Keratinocyte (primary cell): ENCODE measurements at regions not wholly inside any gene's neighbourhood (a gene's known extent, or its start where the extent isn't known, plus 50 kb on each side); places are given as distances from the start of the nearest gene placed in this dataset.

Experiments used
- DNase-seq: peaks from one replicate; pipeline ENCODE4 v3.0.0-alpha.2; 2011; ENCODE audit warnings: low read depth, missing footprints, low spot score
- FAIRE-seq: peaks from 2 replicates; lab custom pipeline; 2011; peaks lifted over from hg19 to GRCh38; lab: Jason Lieb, UNC
- H2AFZ ChIP-seq: 2 replicates; pipeline ENCODE4 v1.6.0; 2012; ENCODE audit warnings: low read length, control low read depth, inconsistent platforms; ENCODE audit not compliant: control insufficient read depth
- H3K27ac ChIP-seq: 2 replicates; pipeline ENCODE4 v1.5.1; 2011; ENCODE audit warnings: low read length; ENCODE audit not compliant: control insufficient read depth, insufficient read depth
- H3K27me3 ChIP-seq: 3 replicates; pipeline ENCODE4 v1.6.0; 2011; ENCODE audit warnings: low read length; ENCODE audit not compliant: control insufficient read depth, insufficient read depth; ENCODE audit errors: extremely low read depth
- H3K36me3 ChIP-seq, 2 experiments: 2 replicates in 1 of 2; 3 replicates in 1 of 2; pipeline ENCODE4 v1.5.1; 2011; ENCODE audit warnings: low read length in 2 of 2, mild to moderate bottlenecking in 1 of 2; ENCODE audit not compliant: control insufficient read depth in 2 of 2, insufficient read depth in 2 of 2; ENCODE audit errors: extremely low read depth in 1 of 2
- H3K4me1 ChIP-seq: 3 replicates; pipeline ENCODE4 v1.5.1; 2011; ENCODE audit warnings: low read length; ENCODE audit not compliant: control insufficient read depth, insufficient read depth; ENCODE audit errors: extremely low read depth
- H3K4me2 ChIP-seq: 3 replicates; pipeline ENCODE4 v1.6.0; 2011; ENCODE audit warnings: low read depth, low read length; ENCODE audit not compliant: control insufficient read depth, insufficient read depth; ENCODE audit errors: extremely low read depth
- H3K4me3 ChIP-seq, 3 experiments: fragments of 200-600 bp in 1 of 3; sonication (generic) in 1 of 3; 2 replicates in 2 of 3; 3 replicates in 1 of 3; pipeline ENCODE4 v1.5.1; 2011 to 2016; ENCODE audit warnings: low read length in 3 of 3, mild to moderate bottlenecking in 3 of 3, control low read depth in 2 of 3, inconsistent platforms in 1 of 3, low read depth in 1 of 3, mixed read lengths in 1 of 3, mixed run types in 1 of 3, moderate library complexity in 1 of 3; ENCODE audit not compliant: control insufficient read depth in 2 of 3, insufficient read depth in 2 of 3; ENCODE audit errors: extremely low read depth in 1 of 3
- H3K79me2 ChIP-seq: 2 replicates; pipeline ENCODE4 v1.6.0; 2012; ENCODE audit warnings: low read length; ENCODE audit not compliant: control insufficient read depth, insufficient read depth
- H3K9ac ChIP-seq: 3 replicates; pipeline ENCODE4 v1.6.0; 2011; ENCODE audit warnings: low read length; ENCODE audit not compliant: control insufficient read depth, insufficient read depth; ENCODE audit errors: extremely low read depth
- H3K9me1 ChIP-seq: 3 replicates; pipeline ENCODE4 v1.6.0; 2011; ENCODE audit warnings: low read length; ENCODE audit not compliant: control insufficient read depth, insufficient read depth; ENCODE audit errors: extremely low read depth
- H3K9me3 ChIP-seq: 2 replicates; pipeline ENCODE4 v1.5.1; 2012; ENCODE audit warnings: low read depth, low read length; ENCODE audit not compliant: control insufficient read depth
- H4K20me1 ChIP-seq: 3 replicates; pipeline ENCODE4 v1.6.0; 2011; ENCODE audit warnings: low read length; ENCODE audit not compliant: control insufficient read depth, insufficient read depth; ENCODE audit errors: extremely low read depth
- CTCF ChIP-seq, 3 experiments: IDR thresholded peaks in 1 of 3; conservative IDR thresholded peaks in 1 of 3; optimal IDR thresholded peaks in 1 of 3; 2 replicates in 2 of 3; 3 replicates in 1 of 3; pipeline versions ENCODE3 to v1.5.1; 2011; ENCODE audit warnings: low read length in 3 of 3, mild to moderate bottlenecking in 3 of 3, moderate library complexity in 2 of 3, control low read depth in 1 of 3, inconsistent platforms in 1 of 3; ENCODE audit not compliant: insufficient read depth in 2 of 3; ENCODE audit errors: extremely low read depth in 1 of 3
- EZH2 ChIP-seq: IDR thresholded peaks from one replicate; pipeline ENCODE4 v1.6.1; 2012; ENCODE audit warnings: inconsistent platforms, mild to moderate bottlenecking, low read length, moderate library complexity
- dilution Hi-C: fragments of 300-500 bp; cut with MboI; formaldehyde crosslinking; loops from one replicate; pipeline ENCODE4 v1.7.0; 2020; ENCODE audit warnings: low sequenced_read_pairs; ENCODE audit not compliant: extremely low pct_ligation_motif_present

- Histone ChIP-seq H4K20me1 (no peaks in the 10 kb centered on the region), H2AFZ (no peak overlapping the region), H3K36me3 (no peaks in the 10 kb centered on the region), H3K9me3 (peaks cover 13% of the 10 kb centered on the region), H3K27me3 (no peaks in the 10 kb centered on the region), H3K27ac (no peak overlapping the region), H3K4me3 (no peak overlapping the region), H3K9ac (no peak overlapping the region), H3K9me1 (no peaks in the 10 kb centered on the region), H3K4me1 (no peaks in the 10 kb centered on the region), H3K4me2 (no peak overlapping the region), H3K79me2 (no peaks in the 10 kb centered on the region)
- dilution Hi-C loops, result no loop called here
- TF ChIP-seq CTCF (optimal IDR thresholded peaks at IDR 0.05 in 1 of 3, IDR thresholded peaks at IDR 0.05 in 1 of 3, conservative IDR thresholded peaks at IDR 0.05 in 1 of 3; ENCODE audit: extremely low read depth in 1 of 3, insufficient read depth in 2 of 3, low read length in 3 of 3) (no peak), EZH2 (no peak)
- DNase-seq, result no peak
- FAIRE-seq, result no peak
These were observed 285.0 kb downstream of the ASMT start for GRCh38 chrX:1899841-1900240.

- H3K4me3 ChIP-seq, result no peak overlapping the region
- H4K20me1 ChIP-seq, result no peaks in the 10 kb centered on the region
- no peak for DNase-seq
- no peak overlapping the region for H3K27ac ChIP-seq
- no peaks in the 10 kb centered on the region for H3K4me1 ChIP-seq
- no peak overlapping the region for H2AFZ ChIP-seq
- no peaks in the 10 kb centered on the region for H3K79me2 ChIP-seq
- TF ChIP-seq EZH2, result no peak
- TF ChIP-seq CTCF (optimal IDR thresholded peaks at IDR 0.05 in 1 of 3, IDR thresholded peaks at IDR 0.05 in 1 of 3, conservative IDR thresholded peaks at IDR 0.05 in 1 of 3; ENCODE audit: extremely low read depth in 1 of 3, insufficient read depth in 2 of 3, low read length in 3 of 3), result no peak
- H3K9ac ChIP-seq, result no peak overlapping the region
- H3K9me1 ChIP-seq, result no peaks in the 10 kb centered on the region
- dilution Hi-C loops, result no loop called here
- no peaks in the 10 kb centered on the region for H3K36me3 ChIP-seq
- no peak for FAIRE-seq
- H3K4me2 ChIP-seq, result no peak overlapping the region
- peaks cover 12% of the 10 kb centered on the region for H3K9me3 ChIP-seq
- no peaks in the 10 kb centered on the region for H3K27me3 ChIP-seq
These were observed 288.0 kb downstream of the ASMT start for GRCh38 chrX:1902901-1903235.
